Osteoblast (primary cell): ENCODE measurements at regions not wholly inside any gene's neighbourhood (a gene's known extent, or its start where the extent isn't known, plus 50 kb on each side); places are given as distances from the start of the nearest gene placed in this dataset.

Experiments
- DNase-seq: peaks from one replicate; pipeline ENCODE4 v3.0.0; 2011; ENCODE audit warnings: low spot score, mixed read lengths; ENCODE audit not compliant: insufficient read length; ENCODE audit errors: missing footprints
- H2AFZ ChIP-seq: 2 replicates; pipeline ENCODE4 v1.6.0; 2011; ENCODE audit warnings: mild to moderate bottlenecking, low read length
- H3K27ac ChIP-seq: 2 replicates; pipeline ENCODE4 v1.5.1; 2011; ENCODE audit warnings: mild to moderate bottlenecking, low read depth, low read length, moderate library complexity
- H3K27me3 ChIP-seq: 2 replicates; pipeline ENCODE4 v1.6.0; 2012; ENCODE audit warnings: mild to moderate bottlenecking, control low read depth, inconsistent platforms, low read length, moderate library complexity; ENCODE audit not compliant: insufficient read depth
- H3K36me3 ChIP-seq: 2 replicates; pipeline ENCODE4 v1.5.1; 2011; ENCODE audit warnings: mild to moderate bottlenecking, low read length, control low read depth, moderate library complexity; ENCODE audit not compliant: insufficient read depth
- H3K4me1 ChIP-seq: 2 replicates; pipeline ENCODE4 v1.5.1; 2011; ENCODE audit warnings: mild to moderate bottlenecking, low read length, control low read depth, moderate library complexity; ENCODE audit not compliant: insufficient read depth
- H3K4me2 ChIP-seq: 2 replicates; pipeline ENCODE4 v1.6.0; 2011; ENCODE audit warnings: mild to moderate bottlenecking, low read length; ENCODE audit not compliant: insufficient read depth
- H3K4me3 ChIP-seq: fragments of 200-600 bp; sonication (generic); 3 replicates; pipeline ENCODE4 v1.5.1; 2012; ENCODE audit warnings: mild to moderate bottlenecking, low read length, inconsistent platforms; ENCODE audit not compliant: insufficient read depth
- H3K79me2 ChIP-seq: 2 replicates; pipeline ENCODE4 v1.6.0; 2012; ENCODE audit warnings: mild to moderate bottlenecking, low read length, control low read depth, inconsistent platforms; ENCODE audit not compliant: insufficient read depth
- H3K9me3 ChIP-seq: 2 replicates; pipeline ENCODE4 v1.5.1; 2011; ENCODE audit warnings: low read depth, low read length, control low read depth
- H4K20me1 ChIP-seq: 2 replicates; pipeline ENCODE4 v1.6.0; 2012; ENCODE audit warnings: mild to moderate bottlenecking, low read length, control low read depth; ENCODE audit not compliant: insufficient read depth
- CTCF ChIP-seq: IDR thresholded peaks from 2 replicates; pipeline ENCODE4 v1.5.1; 2011; ENCODE audit warnings: mild to moderate bottlenecking, low read depth, low read length, moderate library complexity; ENCODE audit errors: extremely low read depth

GRCh38 chr5:113969901-113970300 lies 392.0 kb upstream of the KCNN2 start:
- no peak overlapping the region for H3K4me3 ChIP-seq
- H4K20me1 ChIP-seq: no peaks in the 10 kb centered on the region
- no peaks in the 10 kb centered on the region for H3K27me3 ChIP-seq
- no peak for TF ChIP-seq CTCF
- no peak overlapping the region for H3K4me2 ChIP-seq
- no peak for DNase-seq
- H2AFZ ChIP-seq: no peak overlapping the region
- no peaks in the 10 kb centered on the region for H3K79me2 ChIP-seq
- no peak overlapping the region for H3K27ac ChIP-seq
- no peaks in the 10 kb centered on the region for H3K36me3 ChIP-seq
- peaks cover 4% of the 10 kb centered on the region for H3K9me3 ChIP-seq
- no peaks in the 10 kb centered on the region for H3K4me1 ChIP-seq

- Histone ChIP-seq H4K20me1 (no peaks in the 10 kb centered on the region), H2AFZ (no peak overlapping the region), H3K4me3 (no peak overlapping the region), H3K36me3 (no peaks in the 10 kb centered on the region), H3K4me1 (no peaks in the 10 kb centered on the region), H3K9me3 (peaks cover 4% of the 10 kb centered on the region), H3K27ac (no peak overlapping the region), H3K79me2 (no peaks in the 10 kb centered on the region), H3K27me3 (no peaks in the 10 kb centered on the region), H3K4me2 (no peak overlapping the region)
- TF ChIP-seq CTCF: no peak
- no peak for DNase-seq
Observed at GRCh38 chr5:113971454-113971853, 390.4 kb upstream of the KCNN2 start.

- no peak overlapping the region for H3K4me2 ChIP-seq
- H2AFZ ChIP-seq: no peak overlapping the region
- no peaks in the 10 kb centered on the region for H3K4me1 ChIP-seq
- DNase-seq: no peak
- no peak overlapping the region for H3K4me3 ChIP-seq
- no peak overlapping the region for H3K27ac ChIP-seq
- H3K79me2 ChIP-seq: no peaks in the 10 kb centered on the region
- peaks cover 4% of the 10 kb centered on the region for H3K9me3 ChIP-seq
- no peaks in the 10 kb centered on the region for H3K27me3 ChIP-seq
- H4K20me1 ChIP-seq: no peaks in the 10 kb centered on the region
- no peaks in the 10 kb centered on the region for H3K36me3 ChIP-seq
- no peak for TF ChIP-seq CTCF
Observed at GRCh38 chr5:113974976-113975375, 386.9 kb upstream of the KCNN2 start.

- DNase-seq: no peak
- Histone ChIP-seq H3K27me3 (no peaks in the 10 kb centered on the region), H3K4me1 (no peaks in the 10 kb centered on the region), H3K27ac (no peak overlapping the region), H3K4me3 (no peak overlapping the region), H3K4me2 (no peak overlapping the region), H3K79me2 (no peaks in the 10 kb centered on the region), H2AFZ (no peak overlapping the region), H3K9me3 (no peaks in the 10 kb centered on the region), H4K20me1 (no peaks in the 10 kb centered on the region), H3K36me3 (no peaks in the 10 kb centered on the region)
- TF ChIP-seq CTCF: no peak
Observed at GRCh38 chr5:113984928-113985327, 376.9 kb upstream of the KCNN2 start.
